GM23248 (cell line): ENCODE measurements at regions not wholly inside any gene's neighbourhood (a gene's known extent, or its start where the extent isn't known, plus 50 kb on each side); places are given as distances from the start of the nearest gene placed in this dataset.

Source experiments
- EZH2 ChIP-seq: fragments of 200-600 bp; sonication (generic); IDR thresholded peaks from 2 replicates; pipeline ENCODE4 v1.6.1; 2018; ENCODE audit warnings: antibody characterized with exemption, mild to moderate bottlenecking; ENCODE audit not compliant: insufficient read depth, poor library complexity, severe bottlenecking
- EZH2phosphoT487 ChIP-seq: fragments of 200-600 bp; sonication (generic); IDR thresholded peaks from 2 replicates; pipeline ENCODE4 v1.6.1; 2018; ENCODE audit warnings: antibody characterized with exemption, moderate library complexity, mild to moderate bottlenecking, low read depth; ENCODE audit not compliant: insufficient read depth

DNA sequence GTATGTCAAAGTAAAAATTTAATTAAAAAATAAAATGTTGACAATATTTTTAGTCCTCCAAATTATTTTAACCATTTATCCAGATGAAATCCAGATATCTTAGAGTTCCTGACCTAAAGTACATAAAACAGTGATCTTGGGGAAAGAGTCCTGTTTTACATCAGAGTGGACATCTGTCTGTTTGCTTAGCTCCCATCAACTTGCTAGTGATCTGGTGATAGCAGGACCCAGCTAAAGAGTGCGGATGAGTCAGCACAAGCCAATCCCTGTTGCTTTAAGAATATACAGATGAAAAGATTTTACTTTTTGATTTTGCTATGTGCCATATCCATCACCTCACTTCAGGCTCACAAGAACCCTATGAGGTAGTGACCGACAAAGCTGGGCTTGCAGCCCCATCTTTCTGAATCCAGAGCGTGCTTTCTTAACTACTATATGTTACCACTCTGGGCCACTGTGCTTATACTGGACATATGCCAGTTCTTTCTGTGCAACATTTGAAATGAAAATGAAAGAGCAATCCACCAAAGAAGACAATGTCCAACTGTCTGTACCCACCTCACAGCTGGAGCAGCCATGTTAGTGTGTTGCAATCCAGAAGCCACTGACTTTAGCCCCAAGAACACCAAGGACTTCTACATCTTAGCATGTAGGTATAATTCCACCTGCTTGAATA, 167.6 kb upstream of the SESN3 start:
- TF ChIP-seq EZH2 (no peak), EZH2phosphoT487 (no peak)
